GM18870 (cell line): ENCODE measurements at regions not wholly inside any gene's neighbourhood (a gene's known extent, or its start where the extent isn't known, plus 50 kb on each side); places are given as distances from the start of the nearest gene placed in this dataset.

Experiments
- ATAC-seq: cut with Tn5 transposase; IDR thresholded peaks from one replicate; pipeline ENCODE4 v1.9.1; 2021; ENCODE audit warnings: moderate library complexity; ENCODE audit not compliant: unreplicated experiment

DNA sequence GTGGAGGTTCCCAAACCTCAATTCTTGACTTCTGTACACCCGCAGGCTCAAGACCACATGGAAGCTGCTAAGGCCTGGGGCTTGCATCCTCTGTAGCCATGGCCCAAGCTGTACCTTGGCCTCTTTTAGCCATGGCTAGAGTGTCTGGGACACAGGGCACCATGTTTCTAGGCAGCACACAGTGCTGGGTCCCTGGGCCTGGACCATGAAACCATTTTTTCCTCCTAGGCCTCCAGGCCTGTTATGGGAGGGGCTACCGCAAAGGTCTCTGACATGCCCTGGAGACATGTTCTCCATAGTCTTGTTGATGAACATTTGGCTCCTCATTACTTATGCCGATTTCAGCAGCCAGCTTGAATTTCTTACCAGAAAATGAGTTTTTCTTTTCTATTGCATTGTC, 701.4 kb downstream of the FGF9 start:
- no peak for ATAC-seq

GRCh38 chr13:22375151-22375550, 704.3 kb downstream of the FGF9 start:
- ATAC-seq = no peak

GRCh38 chr13:22387899-22388298, 717.0 kb downstream of the FGF9 start:
- ATAC-seq = no peak

DNA sequence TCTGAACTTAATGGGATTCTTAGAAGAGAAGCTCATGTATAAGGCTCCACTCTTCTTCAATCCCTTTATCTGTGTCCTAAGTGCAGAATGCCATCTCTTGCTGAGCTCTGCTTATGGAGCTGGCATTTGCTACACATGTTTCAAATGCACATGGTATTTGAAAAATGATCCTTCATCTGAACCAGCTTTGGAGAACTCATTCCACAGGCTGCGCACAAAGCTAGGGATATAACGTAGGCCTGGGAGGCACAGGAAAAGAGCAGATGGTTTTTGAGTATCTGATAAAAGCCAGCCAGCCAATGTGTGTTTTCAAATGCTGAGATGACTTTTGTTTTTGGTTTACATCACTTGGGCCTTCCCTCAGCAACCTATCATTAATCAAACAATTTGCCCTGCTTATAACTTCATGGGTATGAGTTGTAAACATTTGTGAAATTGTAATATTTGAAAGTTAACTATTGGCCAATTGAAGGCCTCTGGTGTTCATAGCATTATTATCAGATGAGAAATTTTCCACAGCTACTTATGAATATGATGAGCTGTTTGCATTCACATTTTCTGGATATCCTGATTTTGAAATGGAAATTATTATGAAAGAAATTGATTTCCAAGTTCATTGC, 729.0 kb downstream of the FGF9 start:
- no peak for ATAC-seq

DNA sequence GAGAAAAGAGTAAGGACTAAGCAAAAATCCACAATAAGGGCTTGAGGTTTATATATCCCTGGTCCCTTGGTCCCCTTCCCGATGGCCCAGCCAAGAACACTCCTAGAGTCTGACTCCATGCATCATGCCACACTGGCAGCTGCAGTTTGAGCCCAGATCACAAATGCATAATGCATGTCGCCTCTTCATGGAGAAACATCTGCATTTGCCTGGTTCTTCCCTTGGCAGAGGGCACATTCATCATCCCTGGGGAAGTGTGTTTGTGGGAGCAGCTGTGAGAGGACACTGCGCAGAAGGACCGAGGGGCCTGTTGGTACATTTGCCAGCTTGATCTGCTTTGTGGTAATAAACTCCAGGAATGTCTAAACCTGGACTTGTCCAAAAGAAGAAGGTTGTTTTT, 731.8 kb downstream of the FGF9 start:
- no peak for ATAC-seq

GRCh38 chr13:22403144-22403543, 732.3 kb downstream of the FGF9 start:
- ATAC-seq = no peak

- no peak for ATAC-seq
Measured at GRCh38 chr13:22405891-22406290, 735.0 kb downstream of the FGF9 start.

DNA sequence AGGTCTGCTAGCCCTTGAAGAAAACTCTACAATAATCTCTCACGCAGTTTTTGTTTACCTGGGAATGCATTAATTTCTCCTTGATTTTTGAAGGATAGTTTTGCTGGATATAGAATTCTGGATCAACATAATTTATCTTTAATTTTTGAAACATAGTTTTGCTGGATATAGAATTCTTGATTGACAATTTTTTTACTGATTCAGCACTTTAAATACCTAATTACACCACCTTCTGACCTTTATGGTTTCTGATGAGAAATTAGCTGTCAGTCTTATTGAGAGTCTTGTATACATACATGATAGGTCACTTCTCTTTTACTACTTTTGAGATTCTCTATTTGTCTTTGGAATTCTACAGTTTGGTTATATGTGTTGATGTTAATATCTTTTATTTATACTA, 741.6 kb downstream of the FGF9 start:
- ATAC-seq = no peak

DNA sequence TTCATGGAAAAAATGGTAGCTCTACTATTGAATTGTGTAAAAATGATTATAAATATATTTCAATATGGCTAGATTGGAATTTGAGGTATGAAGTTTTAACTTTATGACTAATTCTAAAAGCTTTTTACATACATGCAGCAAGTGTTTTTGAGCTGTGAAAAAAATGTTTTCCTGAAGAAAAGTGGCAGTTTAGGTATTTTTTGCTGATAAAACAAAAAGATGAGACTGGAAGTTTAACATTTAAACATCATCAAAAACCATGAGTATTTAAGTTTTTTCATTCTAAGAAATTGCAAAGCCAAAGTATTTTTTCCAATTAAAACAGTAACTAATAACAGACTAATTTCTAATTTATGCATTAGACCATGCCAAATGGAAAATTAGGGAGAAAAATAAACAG, 751.1 kb downstream of the FGF9 start:
- ATAC-seq = no peak

- no peak for ATAC-seq
Measured at GRCh38 chr13:22422712-22423111, 751.8 kb downstream of the FGF9 start.

DNA sequence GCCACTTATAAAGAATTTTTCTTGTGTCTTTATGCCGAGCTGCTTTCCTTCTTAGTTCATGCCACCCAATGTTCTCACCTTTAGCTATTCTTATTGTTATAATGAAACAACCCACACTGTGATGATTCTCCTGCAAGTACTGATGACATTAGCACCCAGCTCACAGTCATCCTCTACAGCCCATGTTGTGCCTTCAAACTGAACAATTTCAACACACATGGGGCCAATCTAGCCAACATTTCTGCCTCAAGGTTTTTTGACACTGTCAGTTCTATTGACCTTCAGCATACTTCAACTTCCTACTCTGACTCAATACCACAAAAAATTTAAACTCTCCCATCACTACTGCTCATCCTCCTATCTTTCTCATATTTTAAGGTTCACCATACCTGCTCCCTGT, 752.4 kb downstream of the FGF9 start:
- ATAC-seq = no peak

- no peak for ATAC-seq
Measured at GRCh38 chr13:22425087-22425486, 754.2 kb downstream of the FGF9 start.

DNA sequence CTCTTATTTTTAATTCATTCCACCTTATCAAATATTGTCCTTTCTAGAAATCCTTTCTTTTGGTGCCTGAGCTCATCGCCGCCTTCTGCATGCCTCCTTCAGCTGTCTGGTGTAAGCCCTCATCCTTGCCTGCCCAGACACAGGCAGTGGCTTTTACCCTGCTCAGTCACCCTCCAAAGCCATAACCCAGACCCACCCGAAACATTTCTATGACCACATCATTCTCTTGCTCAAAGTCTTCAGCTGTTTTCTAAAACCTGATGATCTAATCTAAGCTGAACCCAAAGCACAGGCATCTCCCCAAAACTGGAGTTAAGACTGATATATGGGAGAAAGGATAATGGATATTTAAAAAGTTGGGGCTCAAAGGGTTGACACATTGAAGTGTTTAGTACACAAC, 753.7 kb upstream of the SGCG start:
- ATAC-seq = no peak

GRCh38 chr13:22427783-22428182, 753.0 kb upstream of the SGCG start:
- ATAC-seq = no peak

- no peak for ATAC-seq
Measured at GRCh38 chr13:22428188-22428828, 752.5 kb upstream of the SGCG start.

DNA sequence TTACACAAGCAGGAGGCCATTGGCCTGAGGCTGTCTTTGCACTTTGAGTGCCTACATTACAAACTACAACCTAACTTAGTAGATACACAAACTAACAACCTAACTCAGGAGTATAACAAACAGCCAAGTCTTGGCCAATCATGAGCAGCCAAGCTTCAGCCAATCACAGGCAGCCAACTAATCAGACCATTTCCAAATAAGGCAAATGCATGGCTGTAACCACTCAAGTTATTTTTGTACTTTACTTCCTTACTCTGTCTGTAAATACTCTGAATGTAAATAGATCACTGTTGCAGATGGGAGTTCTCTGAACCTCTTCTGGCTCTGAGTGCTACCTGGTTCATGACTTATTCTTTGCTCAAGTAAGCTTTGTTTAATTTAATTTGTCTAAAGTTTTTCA, 748.1 kb upstream of the SGCG start:
- no peak for ATAC-seq

GRCh38 chr13:22447132-22447886, 733.5 kb upstream of the SGCG start:
- ATAC-seq = no peak

- no peak for ATAC-seq
Measured at GRCh38 chr13:22449251-22449650, 731.5 kb upstream of the SGCG start.

DNA sequence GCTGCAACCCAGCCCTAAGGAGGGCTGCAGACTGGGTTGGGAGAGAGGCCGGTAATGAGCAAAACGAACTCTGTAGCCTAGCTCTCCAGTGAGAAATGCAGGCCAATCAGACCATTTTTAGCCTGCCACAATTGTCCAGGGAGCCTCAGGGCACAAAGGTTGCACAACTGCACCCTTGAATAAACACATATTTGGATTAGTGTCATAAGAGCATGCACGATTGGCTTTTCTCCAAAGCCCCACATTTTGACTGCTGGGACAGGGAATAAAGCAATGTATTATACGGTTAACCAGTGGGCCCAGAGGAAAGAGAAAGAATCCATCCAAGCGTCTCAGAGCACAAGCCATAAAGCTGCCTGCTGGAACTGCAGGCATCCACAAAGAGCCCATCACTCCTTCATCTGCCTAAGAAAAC, 729.4 kb upstream of the SGCG start:
- no peak for ATAC-seq

GRCh38 chr13:22454586-22454985, 726.2 kb upstream of the SGCG start:
- no peak for ATAC-seq

- no peak for ATAC-seq
Measured at GRCh38 chr13:22455036-22455435, 725.7 kb upstream of the SGCG start.

DNA sequence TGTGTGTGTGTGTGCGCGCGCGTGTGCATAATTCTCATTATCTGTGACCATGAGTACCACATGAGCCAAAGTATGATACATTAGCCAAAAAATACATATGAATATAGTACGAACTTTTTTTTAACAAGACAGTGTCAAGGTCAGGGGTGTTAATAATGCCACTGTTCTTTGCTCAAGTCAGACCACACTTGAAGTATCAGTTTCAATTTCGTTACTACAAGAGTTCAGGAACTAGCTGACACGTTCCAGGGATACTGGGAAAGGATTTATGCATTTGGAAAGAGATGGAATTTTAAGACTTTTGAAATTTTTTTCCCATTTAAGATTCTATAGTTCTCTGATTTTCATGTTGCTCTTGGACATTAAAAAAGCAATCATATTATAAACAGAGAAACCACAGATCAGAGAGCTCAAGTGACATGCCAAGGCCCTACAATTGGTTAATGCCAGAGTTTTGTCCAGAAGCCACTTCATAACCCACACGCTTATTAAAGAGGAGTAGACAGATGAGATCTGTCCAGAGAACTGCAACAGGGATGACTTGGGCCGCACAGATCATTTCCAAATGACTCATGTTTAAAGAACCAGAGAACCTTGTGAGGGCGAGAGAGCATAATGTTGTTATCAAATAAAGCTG, 718.8 kb upstream of the SGCG start:
- no peak for ATAC-seq
